ENCODE measurements at regions not wholly inside any gene's neighbourhood (a gene's known extent, or its start where the extent isn't known, plus 50 kb on each side); places are given as distances from the start of the nearest gene placed in this dataset.
A peak's percentile ranks its signal among the peaks of the same experiment; 100 is the strongest.
"Not testable (repeated sequence)": the region's sequence is repeated elsewhere in the genome, so short reads cannot be mapped to it uniquely, and the experiment has no call there.

DNA sequence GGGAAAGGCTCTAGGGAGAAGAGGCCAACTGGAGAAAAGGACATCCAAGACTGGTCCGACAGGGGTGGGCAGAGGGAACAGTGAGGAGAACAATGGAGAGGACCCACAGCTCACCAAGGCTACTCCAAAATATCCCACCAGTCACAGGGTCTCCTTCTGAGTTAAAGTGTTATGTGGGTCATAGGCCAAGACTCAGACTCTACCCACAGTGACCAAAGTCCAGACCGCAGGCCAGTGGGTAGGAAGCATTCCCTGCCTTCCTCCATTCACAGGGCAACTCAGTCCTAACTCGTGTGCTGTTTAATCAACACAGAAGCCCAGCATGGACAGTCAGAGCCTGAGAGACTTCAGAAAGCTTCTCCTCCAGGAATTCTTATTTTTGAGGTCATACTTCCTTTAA lies 260.6 kb downstream of the SMAD2 start:
- DNase-seq = no peak

DNA sequence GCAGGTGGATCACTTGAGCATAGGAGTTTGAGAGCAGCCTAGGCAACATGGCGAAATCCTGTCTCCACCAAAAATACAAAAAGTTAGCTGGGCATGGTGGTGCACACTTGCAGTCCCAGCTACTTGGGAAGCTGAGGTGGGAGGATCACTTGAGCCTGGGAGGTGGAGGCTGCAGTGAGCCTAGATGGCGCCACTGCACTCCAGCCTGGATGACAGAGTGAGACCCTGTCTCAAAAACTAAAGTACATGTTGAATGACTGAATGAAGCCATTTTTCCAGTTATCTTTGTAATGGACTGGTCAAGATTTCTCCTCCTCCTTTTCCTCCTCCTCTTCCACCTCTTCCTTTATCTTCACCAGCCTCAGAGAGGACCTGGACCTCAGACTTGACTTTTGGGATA lies 272.0 kb downstream of the SMAD2 start:
- DNase-seq = no peak

DNA sequence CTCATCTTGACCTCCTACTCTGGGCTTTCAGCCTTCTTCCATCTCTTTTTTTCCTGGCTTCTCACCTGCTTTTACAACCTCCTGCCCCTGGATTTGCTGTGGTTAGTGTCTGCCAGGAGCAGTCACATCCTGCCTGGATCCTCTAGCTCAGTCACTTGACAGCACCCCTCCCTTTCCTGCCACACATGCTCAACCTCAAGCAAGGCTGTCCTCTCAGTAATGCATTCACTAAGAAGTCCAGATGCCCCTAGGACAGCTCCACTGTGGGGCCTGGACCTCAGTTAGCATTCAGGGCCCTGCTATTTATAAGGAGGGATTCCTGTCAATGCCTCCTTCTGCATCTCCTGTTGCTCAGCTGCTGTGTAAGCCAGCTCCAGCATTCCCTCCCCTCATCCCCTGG lies 275.5 kb downstream of the SMAD2 start:
- no peak for DNase-seq

DNA sequence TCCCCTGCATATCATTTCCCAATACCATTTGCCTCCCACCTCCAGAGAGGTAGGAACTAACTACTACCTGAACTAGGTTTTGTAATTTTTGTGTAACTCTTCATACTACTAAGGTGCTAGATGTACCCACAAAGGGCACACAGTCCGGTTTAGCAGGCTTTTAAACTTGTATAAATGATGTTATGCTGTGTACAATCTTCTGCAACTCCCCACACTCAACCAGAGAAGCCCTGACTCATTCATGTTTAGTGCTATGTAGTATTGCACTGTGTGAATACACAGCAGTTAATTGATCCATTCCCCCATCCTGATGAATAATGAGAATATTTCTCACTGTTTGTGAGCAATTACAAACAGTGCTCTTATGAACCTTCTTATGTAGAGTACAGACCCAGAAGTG lies 285.6 kb downstream of the SMAD2 start:
- DNase-seq = no peak

DNA sequence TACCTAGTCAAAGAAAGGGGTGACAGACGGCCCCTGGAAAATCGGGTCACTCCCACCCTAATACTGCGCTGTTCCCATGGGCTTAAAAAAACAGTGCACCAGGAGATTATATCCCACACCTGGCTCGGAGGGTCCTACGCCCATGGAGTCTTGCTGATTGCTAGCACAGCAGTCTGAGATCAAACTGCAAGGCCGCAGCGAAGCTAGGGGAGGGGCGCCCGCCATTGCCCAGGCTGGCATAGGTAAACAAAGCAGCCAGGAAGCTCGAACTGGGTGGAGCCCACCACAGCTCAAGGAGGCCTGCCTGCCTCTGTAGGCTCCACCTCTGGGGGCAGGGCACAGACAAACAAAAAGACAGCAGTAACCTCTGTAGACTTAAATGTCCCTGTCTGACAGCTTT lies 292.9 kb downstream of the SMAD2 start:
- DNase-seq = not testable (repeated sequence)

DNA sequence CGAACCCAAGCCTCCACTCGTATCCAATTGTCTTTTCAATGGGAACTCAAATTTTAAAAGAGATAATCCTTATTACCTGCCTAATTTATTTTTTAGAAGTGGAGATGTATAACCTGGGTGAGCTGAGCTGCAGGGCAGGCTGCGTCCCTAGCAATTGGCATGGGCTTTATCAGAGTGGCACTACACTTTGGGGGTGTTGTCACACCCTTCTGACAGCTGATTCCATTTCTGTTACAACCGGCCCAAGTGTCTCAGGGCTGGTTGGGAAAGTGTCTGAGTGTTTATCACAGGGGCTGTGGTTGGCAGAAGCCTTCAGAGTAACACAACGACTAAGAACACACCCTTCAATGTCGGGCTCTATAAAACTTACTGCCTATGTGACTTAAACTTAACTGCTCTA lies 295.0 kb downstream of the SMAD2 start:
- DNase-seq = no peak

DNA sequence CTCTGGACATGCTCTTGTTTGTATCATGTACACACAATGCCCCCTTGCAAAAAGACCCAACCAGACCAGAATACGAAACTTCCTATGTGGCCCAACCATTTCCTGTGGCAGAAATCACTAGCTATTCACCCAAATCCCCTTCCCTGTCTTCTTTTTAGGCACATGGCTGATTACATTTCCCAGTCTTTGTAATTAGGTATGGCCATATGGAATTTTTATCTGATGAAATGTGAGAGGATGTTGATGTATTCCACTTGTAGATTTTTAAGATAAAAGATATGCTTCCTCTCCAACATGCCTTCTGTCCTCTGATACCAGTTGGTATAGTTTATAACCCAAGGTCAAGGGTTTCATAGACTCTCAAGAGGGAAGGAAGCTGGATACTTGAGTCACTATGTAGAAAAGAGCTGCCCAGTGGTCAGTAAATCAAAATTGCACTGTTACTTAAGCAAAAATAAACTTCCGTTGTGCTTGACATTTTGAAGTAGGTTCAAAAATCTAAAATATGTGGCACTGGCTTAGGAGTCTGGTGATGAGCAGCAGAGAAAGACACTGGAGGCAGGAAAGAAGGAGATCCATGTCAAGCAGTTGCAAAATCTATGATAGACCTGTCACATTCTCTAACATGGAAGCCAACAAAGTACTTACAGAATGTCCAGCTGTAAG lies 297.4 kb downstream of the SMAD2 start:
- DNase-seq = no peak

DNA sequence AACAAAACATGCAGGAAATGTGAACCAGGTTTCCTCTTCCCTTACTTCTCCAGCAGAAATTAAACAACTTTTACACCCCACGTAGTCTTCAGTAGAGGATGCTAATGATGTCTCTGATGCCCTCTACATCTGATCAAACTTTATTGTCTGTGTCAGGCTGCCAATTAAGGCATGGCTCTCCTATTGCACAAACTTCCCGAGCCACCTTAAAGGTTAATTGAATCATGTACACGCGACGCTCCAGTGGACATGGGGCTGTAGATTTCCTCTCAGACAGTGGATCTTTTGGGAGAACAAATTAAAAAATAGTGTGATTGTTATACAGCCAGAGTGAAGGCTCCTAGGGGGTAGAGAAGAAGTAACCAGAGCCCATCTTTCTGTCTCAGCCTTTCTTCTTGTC lies 301.6 kb downstream of the SMAD2 start:
- no peak for DNase-seq

DNA sequence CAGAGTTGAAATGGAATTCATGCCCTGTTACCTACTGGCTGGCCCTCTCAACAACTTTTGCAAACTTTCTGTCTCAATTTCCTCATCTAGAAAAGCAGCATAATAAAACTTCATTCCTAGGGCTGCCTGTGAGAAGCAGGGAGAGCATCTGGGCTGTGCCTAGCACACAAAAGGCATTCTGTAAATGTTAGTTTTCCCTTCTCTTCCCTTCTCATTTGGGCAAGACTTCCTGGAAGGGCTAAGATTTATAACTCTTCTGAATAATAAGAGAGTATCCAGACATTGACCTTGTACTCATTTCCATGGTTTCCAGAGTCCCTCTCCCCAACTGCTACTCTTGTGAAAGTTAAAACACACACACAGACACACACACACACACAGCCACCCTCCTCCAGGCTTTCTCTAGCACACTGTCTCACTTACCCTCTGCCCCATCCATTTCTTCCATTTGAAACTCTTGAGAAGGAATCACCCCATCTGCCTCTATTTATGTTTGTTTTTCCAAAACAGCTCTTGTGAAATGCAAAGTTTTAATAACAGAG lies 302.1 kb downstream of the SMAD2 start:
- no peak for DNase-seq

DNA sequence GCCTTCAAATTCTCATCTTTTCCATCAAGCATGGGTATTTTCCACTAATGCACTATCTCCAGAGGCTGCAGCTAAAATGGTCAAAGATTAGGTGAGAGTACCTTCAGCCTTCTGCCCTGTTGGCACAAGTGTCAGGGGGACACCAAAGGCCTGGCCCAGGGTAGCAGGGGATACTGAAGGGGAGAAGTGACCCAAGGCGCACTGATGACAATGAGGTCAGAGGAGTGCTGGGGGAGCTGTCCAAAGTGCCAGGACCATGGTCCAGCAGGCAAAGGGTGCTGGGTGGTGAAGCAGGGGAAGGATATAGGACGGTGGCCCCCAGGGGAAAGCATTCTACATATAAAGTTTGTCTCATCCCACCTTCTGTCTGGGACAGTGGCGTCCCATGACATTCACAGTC lies 303.4 kb downstream of the SMAD2 start:
- no peak for DNase-seq

DNA sequence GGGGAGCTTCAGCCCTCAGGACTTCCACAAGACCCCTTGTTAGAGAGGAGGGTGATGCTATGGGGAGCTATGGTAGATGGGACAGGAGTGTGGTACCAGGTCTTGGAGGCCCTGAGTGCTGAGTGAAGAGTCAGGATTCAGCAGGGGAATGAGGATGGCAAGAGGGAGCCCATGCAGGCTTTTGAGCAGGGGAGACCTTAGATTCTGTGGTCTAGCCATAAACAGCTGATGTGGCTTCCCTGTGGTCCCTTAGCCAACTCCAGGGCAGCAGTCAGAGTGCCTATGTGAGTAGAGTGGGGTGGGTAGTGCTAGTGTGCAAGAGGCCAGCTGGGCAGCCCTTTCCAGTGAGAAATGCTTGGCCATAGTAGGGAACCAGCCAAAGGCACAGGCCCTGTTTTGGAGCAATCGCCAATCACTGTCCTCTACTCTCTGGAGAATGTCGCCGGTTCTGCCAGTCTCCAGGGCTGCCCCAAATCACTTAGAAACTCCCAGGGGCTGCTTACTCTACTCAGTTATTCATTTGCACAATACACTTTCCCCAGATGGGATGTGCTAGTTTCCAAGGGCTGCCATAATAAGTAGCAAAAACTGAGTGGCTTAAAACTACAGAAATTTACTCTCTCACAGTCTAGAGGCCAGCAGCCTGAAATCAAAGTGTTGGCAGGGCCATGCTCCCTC lies 310.5 kb downstream of the SMAD2 start:
- DNase-seq = no peak

DNA sequence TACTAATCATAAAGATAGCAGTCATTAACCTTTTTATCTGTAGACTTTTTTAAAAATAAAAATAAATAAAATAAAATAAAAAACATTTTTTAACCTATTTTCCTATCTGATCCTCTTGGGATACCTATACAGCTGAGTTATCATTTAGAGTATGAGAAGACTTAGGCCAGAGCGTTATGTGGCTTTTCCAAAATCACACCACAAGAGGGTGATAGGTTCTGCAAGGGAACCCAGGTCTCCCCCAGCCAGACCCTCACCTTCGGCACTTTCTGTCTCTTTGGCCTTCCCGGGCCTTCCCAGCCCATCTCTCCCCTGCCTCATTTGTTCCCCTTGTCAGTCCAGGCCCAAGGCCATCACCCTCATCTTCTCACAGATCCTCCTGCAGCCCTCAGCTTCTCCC lies 311.7 kb downstream of the SMAD2 start:
- DNase-seq = no peak

DNA sequence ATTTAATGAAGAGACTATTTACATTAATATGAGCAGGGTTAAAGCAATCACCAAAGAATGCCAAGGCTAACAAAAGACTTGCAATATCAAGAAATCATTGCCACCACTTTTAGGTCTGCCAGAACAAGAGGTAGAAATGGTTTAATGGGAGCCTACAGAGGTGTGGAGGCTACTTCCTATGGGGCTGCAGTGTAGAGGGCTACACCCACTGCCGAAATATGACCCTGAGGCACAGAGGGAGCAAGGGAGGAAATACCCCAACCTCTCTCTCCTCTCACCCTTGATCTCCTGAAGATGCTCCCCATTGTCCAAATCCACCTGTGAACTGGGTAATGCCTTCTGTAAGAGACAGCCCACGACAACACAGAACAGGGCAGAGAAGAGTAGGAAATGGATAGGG lies 315.4 kb downstream of the SMAD2 start:
- no peak for DNase-seq

DNA sequence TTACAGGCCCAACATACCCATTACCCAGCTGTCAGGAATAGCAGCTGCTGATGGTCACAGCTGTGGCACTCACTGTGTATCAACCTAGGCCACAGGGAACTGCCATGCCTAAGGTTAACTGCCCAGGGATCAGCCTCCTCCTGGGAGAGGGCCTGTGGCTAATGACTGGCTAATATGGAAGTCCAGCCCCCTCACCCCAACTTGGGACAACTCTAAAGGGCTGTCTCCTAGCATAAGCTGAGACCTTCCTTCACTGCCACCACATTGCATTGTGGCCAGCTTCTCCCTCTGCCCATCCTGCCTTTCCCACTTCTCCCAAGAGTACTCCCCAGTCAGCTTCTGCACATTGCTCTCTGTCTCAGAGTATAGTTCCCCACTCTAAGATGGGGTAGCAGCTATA lies 316.5 kb downstream of the SMAD2 start:
- no peak for DNase-seq

DNA sequence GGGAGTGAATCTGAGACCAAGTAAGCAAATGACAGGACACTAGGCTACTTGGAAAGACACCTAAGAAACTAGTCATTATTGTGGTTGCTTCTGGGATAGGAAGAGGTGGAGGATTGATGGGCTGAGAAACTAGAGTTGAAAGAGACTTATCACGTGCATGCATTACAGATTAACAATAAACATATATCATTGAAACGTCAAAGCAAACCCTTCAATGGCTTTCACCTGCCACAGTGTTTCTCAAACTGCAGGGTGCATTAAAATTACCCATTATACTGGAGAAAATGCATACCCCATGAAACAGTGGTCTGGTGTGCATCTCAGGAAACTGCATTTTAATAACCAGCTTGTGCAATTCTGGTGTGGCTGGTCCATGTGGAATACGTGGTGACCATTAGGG lies 318.8 kb downstream of the SMAD2 start:
- DNase-seq = no peak

DNA sequence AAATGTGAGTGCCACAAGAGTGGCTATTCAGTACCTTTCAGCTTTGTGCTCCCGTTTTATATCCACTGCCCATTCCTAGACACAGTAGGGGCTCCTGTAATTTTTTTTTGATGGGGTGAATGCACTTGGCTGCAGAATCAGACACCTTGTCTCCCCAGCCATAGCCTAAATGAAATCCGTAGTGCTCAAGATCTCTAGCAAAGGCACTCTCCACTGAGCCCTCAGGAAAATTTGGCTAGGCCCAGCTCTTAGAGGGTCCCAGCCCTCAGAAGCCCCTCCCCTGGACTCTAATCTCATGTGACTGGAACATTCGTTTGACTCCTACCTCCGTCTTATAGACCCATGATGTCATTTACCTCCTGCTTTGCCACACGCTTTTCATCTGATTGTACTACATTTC lies 323.9 kb downstream of the SMAD2 start:
- no peak for DNase-seq

DNA sequence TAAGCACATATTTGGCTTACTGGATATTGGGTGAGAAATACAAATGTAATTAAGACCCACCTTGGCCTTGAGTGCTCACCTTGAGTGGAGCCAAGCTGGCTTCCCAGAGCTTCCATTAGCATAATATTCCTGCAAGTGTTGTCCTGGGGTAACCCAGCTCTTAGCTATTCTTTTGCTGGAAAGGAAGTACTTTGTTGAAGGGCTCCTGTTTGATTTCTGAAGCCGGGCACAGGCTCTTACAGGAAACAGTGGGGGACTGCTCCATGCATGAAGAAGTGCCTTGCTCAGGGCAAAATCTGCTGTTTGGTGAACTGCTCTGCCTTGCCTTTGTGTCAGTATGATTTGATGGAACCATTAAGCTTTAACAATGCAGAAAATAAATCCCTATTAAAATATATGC lies 325.4 kb downstream of the SMAD2 start:
- no peak for DNase-seq

DNA sequence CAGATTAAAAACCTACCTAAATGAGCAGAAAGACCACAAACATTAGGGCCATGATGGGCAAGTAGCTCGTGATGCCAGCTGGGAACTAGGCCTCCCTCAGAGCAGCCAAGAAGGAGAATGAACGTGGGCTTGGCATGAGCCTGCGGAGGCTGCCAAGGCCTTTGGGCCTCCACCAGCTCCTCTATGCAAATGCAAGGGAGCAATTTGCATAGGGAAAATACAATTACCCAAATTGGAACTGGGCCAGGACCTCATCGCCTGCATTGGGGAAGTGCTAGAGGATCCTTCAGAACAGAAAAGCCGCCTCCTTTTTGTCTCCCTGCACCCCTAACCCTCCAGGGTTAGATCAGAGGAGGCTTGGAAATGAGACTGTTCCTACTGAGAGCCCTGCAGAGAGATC lies 326.4 kb downstream of the SMAD2 start:
- no peak for DNase-seq

DNA sequence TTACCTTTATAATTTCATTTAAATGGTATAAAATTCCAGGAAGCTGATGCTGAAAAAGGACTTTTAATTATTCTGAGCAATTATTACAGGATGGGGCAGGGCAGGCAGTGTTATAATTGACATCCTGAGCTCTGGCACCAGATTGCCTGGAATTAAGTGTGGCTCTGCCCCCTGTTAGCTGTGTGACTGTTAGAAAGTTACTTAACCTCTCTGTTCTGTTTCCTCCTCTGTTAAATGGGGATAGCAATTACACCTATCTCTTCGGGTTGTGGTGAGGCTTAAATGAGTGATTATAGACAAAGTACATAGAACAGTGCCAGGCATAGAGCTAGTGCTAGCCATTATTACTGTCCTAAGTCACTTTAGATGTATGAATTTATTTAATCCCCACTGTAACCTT lies 327.3 kb downstream of the SMAD2 start:
- no peak for DNase-seq

DNA sequence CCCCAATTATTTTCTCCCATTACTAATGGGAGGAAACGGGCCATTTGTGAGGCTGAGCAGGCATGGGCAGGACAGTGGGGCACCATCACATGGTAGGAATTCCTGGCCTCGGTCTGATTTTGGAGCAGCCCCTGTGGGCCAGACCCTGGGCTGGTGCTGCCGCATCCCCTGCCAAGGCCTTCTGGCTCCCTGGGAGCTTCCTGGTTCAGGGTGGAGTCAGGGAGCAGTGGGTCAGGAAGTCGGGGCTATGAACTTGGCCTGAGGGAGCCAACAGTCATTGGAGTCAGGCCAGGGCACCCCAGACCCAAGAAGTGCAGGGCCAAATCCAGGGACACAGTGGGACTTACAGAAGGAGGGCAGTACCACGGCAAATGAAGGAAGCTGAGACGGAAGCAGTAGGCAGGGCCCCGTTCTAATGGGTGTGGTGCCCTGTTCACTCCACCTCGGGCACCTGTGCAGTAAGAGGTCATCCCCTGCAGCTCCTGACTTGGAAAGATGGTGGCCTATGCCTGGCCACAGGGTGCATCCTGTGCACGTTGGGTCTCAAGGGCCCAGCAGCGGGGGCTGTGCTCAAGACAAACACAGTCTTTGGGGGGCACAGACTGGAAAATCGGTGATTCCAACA lies 328.1 kb downstream of the SMAD2 start:
- no peak for DNase-seq

DNA sequence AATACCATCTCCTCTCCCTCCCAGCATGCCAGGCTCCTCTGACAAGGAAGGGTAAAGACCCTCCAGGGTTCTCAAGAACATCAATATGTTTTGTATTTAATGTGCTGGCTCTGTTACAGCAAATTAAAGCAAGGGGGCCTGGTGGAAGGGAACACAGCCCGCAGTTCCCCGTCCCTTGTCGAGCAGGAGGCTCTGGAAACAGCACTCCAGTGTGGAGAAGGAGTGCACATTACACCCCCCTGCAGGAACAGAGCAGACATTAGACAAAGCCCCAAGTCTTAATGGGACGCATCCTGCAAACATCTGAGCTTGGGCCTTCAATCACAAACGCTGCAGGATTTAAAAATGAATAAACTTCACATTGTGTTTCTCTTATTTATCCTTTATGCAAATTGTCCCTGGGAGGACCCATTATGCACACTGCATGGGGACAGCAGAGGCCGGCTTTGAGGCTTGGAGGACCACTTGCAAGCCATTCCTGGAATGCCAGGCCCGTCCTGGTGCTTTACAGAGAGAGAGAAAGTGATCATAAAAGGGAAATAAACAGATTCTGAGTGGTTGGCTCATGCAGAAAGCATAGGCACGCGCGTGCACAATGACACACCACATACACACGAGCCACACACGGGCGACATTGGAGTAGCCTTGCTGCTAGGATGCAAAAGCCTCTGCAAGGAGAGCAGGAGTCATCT lies 328.7 kb downstream of the SMAD2 start:
- no peak for DNase-seq

DNA sequence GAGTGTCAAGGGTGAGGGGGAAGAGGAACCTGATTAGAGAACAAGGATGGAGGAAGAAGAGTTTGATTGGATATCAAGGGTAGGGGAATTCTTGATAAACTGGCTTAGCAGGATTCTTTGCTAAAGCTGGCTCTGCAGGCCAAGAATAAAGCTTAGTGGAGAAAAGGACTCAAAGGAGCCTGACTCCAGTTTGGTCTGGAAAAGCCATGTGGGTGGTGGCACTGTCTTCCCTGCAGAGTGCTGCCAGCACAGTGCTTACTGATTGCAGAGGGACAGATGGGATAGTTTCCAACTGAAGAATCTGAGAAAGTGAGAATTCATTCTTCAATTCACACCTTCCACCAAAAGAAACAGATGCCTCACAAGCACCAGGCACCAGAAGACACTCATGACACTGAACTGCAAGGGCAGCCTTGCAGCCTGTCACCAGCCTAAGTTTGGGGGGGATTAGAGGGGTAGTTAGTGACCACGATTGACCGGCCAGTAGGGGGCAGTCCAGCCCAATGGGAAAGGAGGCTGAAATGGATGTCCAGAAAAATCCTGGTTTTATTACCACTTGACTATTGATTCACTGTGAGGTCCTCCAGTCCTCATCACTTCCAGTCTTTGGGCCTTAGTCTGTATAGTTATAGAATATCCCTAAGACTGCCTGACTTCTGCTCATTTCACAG lies 334.5 kb downstream of the SMAD2 start:
- peak; percentile 44 for DNase-seq

DNA sequence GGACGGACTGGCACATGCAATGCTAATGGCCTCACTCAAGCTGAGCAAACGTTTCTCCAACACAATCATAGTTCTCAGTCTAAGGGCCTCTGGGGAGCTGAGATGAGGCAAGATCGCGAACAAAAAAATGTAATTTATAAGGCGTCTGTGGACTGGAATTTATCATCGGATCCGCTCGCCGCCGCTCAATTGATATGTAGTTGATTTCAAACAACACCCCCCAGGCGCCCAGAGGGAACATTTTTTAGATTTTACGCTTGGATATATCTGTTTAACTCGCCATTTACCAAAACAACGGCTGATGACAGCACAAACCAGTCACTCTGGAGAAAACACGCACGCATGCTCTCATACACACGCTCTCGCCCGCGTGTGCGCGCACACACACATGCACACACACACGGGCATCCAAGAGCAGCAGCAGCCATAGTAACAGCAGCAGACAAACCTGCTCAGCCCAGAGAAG lies 335.8 kb downstream of the SMAD2 start:
- no peak for DNase-seq
